WERI-Rb-1 (cell line): ENCODE measurements at regions not wholly inside any gene's neighbourhood (a gene's known extent, or its start where the extent isn't known, plus 50 kb on each side); places are given as distances from the start of the nearest gene placed in this dataset.

Experiments used
- DNase-seq: peaks from one replicate; pipeline ENCODE4 v3.0.0-alpha.2; 2020
- H3K27ac ChIP-seq: fragments of 250-450 bp; sonication (Bioruptor Pico); 2 replicates; pipeline ENCODE4 v1.5.1; 2020; ENCODE audit warnings: mild to moderate bottlenecking, moderate library complexity
- H3K27me3 ChIP-seq: fragments of 250-450 bp; sonication (Bioruptor Pico); 2 replicates; pipeline ENCODE4 v1.5.1; 2021; ENCODE audit warnings: mild to moderate bottlenecking, low read depth, moderate library complexity; ENCODE audit not compliant: insufficient read depth, severe bottlenecking
- H3K36me3 ChIP-seq: fragments of 250-450 bp; sonication (Bioruptor Pico); 2 replicates; pipeline ENCODE4 v1.5.1; 2020; ENCODE audit warnings: mild to moderate bottlenecking, moderate library complexity
- H3K4me3 ChIP-seq: 2 replicates; pipeline ENCODE4 v1.5.1; 2011; ENCODE audit warnings: low read depth, mild to moderate bottlenecking, control low read depth, low read length
- H3K9me3 ChIP-seq: fragments of 250-450 bp; sonication (Bioruptor Pico); 2 replicates; pipeline ENCODE4 v1.5.1; 2021; ENCODE audit warnings: mild to moderate bottlenecking, moderate library complexity; ENCODE audit not compliant: severe bottlenecking
- CTCF ChIP-seq: IDR thresholded peaks from 2 replicates; pipeline ENCODE4 v1.5.1; 2011; ENCODE audit warnings: low read depth, mild to moderate bottlenecking, control low read depth, inconsistent platforms, low read length

DNA sequence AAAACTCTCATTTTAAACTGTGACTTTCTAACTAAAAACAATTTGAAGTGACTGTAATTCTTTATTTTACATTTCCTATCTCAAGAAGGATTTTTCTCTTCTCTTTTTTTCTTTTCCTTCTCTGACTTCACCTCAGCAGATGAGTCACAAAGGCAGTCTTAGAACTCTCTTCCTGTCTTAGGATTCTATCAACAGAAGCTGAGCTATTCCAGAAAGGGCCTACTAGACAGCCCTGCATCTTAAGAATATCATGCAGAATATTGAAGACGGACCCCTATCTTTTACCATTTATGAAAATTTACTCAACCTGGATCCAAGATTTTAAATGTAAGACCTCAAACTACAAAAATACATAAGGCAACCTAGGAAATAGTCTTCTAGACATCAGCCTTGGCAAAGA lies 365.7 kb upstream of the SEMA3C start:
- no peak for TF ChIP-seq CTCF
- no peaks in the 10 kb centered on the region for H3K36me3 ChIP-seq
- no peak for DNase-seq
- no peaks in the 10 kb centered on the region for H3K9me3 ChIP-seq
- no peaks in the 10 kb centered on the region for H3K27me3 ChIP-seq
- H3K4me3 ChIP-seq, result no peak overlapping the region
- no peak overlapping the region for H3K27ac ChIP-seq

DNA sequence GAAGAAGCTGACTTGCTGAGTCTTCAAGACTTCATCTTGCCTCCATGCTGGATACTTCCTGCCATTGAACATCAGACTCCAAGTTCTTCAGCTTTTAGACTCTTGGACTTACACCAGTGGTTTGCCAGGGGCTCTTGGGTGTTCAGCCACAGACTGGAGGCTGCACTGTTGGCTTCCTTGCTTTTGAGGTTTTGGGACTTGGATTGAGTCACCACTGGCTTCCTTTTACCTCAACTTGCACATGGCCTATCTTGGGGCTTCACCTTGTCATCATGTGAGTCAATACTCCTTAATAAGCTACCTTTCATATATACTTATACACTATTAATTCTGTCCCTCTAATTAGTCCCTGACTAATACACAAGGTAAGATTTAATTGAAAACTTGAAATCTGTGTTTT lies 361.7 kb upstream of the SEMA3C start:
- DNase-seq, result no peak
- Histone ChIP-seq H3K27me3 (no peaks in the 10 kb centered on the region), H3K27ac (no peak overlapping the region), H3K9me3 (no peaks in the 10 kb centered on the region), H3K36me3 (no peaks in the 10 kb centered on the region), H3K4me3 (no peak overlapping the region)
- TF ChIP-seq CTCF, result no peak

DNA sequence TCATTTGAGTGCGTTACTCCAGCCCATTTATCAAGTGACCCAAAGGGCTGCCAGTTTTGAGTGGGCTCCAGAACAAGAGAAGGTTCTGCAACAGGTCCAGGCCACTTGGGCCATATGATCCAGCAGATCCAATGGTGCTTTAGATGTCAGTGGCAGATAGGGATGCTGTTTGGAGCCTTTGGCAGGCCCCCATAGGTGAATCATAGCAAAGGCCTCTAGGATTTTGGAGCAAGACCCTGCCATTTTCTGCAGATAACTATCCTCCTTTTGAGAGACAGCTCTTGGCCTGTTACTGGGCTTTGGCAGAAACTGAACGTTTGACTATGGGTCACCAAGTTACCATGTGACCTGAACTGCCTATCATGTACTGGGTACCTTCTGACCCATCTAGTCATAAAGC lies 358.8 kb upstream of the SEMA3C start:
- H3K27me3 ChIP-seq, result no peaks in the 10 kb centered on the region
- TF ChIP-seq CTCF, result no peak

GRCh38 chr7:81273601-81274397 lies 354.9 kb upstream of the SEMA3C start:
- H3K27ac ChIP-seq, result no peak overlapping the region
- H3K4me3 ChIP-seq, result no peak overlapping the region
- H3K9me3 ChIP-seq, result no peaks in the 10 kb centered on the region
- DNase-seq, result no peak
- H3K27me3 ChIP-seq, result no peaks in the 10 kb centered on the region
- no peak for TF ChIP-seq CTCF
- H3K36me3 ChIP-seq, result no peaks in the 10 kb centered on the region

More for the DNA sequence above, 358.8 kb upstream of the SEMA3C start:
- no peak overlapping the region for H3K27ac ChIP-seq
- H3K36me3 ChIP-seq, result no peaks in the 10 kb centered on the region
- no peaks in the 10 kb centered on the region for H3K9me3 ChIP-seq
- no peak for DNase-seq
- no peak overlapping the region for H3K4me3 ChIP-seq

GRCh38 chr7:81272176-81272575 lies 353.3 kb upstream of the SEMA3C start:
- no peak for TF ChIP-seq CTCF

DNA sequence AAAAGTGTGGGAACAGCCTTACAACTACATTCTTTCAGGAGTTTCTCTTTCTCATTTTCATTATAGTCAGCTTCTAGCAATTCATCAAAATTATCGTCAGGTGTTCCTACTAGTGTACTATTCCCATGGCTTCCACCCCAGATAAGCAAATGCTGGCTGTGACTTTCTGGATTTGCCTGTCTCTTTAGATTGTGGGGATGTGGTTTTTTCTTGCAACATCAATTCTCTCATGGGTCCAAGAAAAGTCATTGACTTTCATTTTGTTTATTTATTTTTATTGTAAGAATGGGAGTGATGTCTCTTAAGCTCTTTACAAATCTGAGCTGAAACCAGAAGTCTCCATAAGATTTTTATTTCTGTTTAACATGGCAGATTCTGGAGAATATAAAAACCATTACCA lies 349.7 kb upstream of the SEMA3C start:
- no peak for TF ChIP-seq CTCF
- no peak overlapping the region for H3K27ac ChIP-seq
- DNase-seq, result no peak
- no peaks in the 10 kb centered on the region for H3K27me3 ChIP-seq
- no peaks in the 10 kb centered on the region for H3K36me3 ChIP-seq
- H3K4me3 ChIP-seq, result no peak overlapping the region
- no peaks in the 10 kb centered on the region for H3K9me3 ChIP-seq

More at GRCh38 chr7:81272176-81272575, 353.3 kb upstream of the SEMA3C start:
- Histone ChIP-seq H3K4me3 (no peak overlapping the region), H3K36me3 (no peaks in the 10 kb centered on the region), H3K27ac (no peak overlapping the region), H3K9me3 (no peaks in the 10 kb centered on the region), H3K27me3 (no peaks in the 10 kb centered on the region)
- no peak for DNase-seq
